Muscle of leg (tissue), 3 donors: ENCODE measurements at regions not wholly inside any gene's neighbourhood (a gene's known extent, or its start where the extent isn't known, plus 50 kb on each side); places are given as distances from the start of the nearest gene placed in this dataset.
"Not testable (repeated sequence)": the region's sequence is repeated elsewhere in the genome, so short reads cannot be mapped to it uniquely, and the experiment has no call there.

ENCODE experiments used
- DNase-seq: peaks from one replicate; pipeline ENCODE4 v3.0.0; 2013
- H3K27ac ChIP-seq: one replicate; pipeline ENCODE4 v1.5.1; 2013; ENCODE audit warnings: mild to moderate bottlenecking, low read length, control low read depth
- H3K27me3 ChIP-seq: one replicate; pipeline ENCODE4 v1.6.1; 2013; ENCODE audit warnings: low read length; ENCODE audit not compliant: control insufficient read depth, insufficient read depth
- H3K36me3 ChIP-seq: one replicate; pipeline ENCODE4 v1.6.1; 2013; ENCODE audit warnings: low read length; ENCODE audit not compliant: control insufficient read depth, insufficient read depth
- H3K4me1 ChIP-seq: one replicate; pipeline ENCODE4 v1.6.1; 2013; ENCODE audit warnings: low read length; ENCODE audit not compliant: control insufficient read depth, insufficient read depth
- H3K4me3 ChIP-seq: one replicate; pipeline ENCODE4 v1.5.1; 2013; ENCODE audit warnings: low read length, control low read depth
- H3K9me3 ChIP-seq: replicated peaks from 2 replicates; pipeline ENCODE4 v1.6.1; 2013; ENCODE audit warnings: low read depth, low read length; ENCODE audit not compliant: control insufficient read depth
- WGBS: methylation state at CpG from one replicate; pipeline ENCODE4 v1.1.5; 2013; ENCODE audit warnings: missing lambda C conversion rate; ENCODE audit not compliant: insufficient coverage; 5-methylcytosine and 5-hydroxymethylcytosine counted together

DNA sequence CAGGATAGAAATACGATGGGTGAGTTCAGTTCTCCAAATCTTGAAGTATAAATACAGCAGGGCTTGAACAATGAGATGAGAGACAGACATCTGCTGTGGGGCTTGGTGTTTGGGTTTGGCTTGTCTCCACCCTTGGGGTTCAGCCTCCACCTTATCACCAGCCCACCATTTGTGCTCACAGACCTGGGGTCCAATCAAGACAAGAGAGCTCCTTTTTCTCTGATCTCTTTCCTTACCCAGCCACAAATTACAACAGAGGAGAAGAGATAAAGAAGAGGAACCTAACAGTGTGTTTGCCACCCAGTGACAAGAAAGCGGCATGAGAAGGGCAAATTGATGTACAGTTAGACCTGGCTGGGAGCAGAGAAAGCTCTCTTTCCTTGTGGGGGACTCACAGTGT is 204.5 kb upstream of the CXCR4 start:
- 91% methylated on average over 1 of the region's 2 CpGs for WGBS
- Histone ChIP-seq H3K36me3 (no peaks in the 10 kb centered on the region), H3K27me3 (no peaks in the 10 kb centered on the region), H3K4me3 (no peak overlapping the region), H3K4me1 (peaks cover 1% of the 10 kb centered on the region), H3K27ac (no peak overlapping the region), H3K9me3 (no peaks in the 10 kb centered on the region)
- no peak for DNase-seq

DNA sequence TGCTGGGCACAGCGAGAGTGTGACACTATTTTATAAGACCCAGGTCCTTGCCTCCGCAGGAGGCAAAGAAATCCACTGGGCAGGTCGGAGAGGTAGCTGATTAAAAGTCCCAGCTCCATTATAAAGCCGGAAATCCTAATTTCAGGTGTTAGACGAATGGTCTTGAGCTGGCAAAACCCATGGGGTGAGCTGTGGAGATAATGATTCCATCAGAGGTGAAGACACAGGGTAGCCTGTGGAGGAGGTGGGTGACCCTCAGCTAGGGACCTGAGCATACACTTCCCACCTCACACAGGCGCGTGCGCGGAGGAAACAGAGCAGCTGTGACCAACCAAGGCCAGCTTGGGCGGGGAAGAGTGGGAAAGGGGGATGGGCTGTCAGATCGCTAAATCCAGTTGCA is 201.7 kb upstream of the CXCR4 start:
- no peak overlapping the region for H3K4me3 ChIP-seq
- H3K9me3 ChIP-seq, result no peaks in the 10 kb centered on the region
- no peak overlapping the region for H3K27ac ChIP-seq
- WGBS, result 88% methylated on average over 7 of the region's 11 CpGs
- no peaks in the 10 kb centered on the region for H3K36me3 ChIP-seq
- no peaks in the 10 kb centered on the region for H3K27me3 ChIP-seq
- DNase-seq, result no peak
- no peaks in the 10 kb centered on the region for H3K4me1 ChIP-seq

DNA sequence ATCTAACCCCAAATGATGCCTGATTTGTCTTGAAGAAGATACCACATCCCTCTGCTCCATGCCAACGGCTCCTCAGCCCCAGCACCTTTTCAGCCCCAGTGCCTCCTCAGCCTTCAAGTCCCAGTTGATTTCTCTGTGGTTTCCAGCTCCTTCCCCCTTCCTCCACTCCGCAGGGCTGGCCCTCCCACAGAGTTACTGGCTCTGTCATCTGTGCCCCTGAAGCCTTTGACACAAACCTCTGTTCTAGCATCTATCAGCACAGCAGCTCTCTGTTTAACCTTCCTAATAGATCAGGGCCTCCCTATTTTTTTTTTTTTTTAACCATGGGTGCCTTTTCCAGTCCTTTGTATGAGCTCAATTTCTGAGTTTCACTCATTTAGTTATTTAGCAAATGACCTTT is 201.3 kb upstream of the CXCR4 start:
- 9% methylated on average over 2 of the region's 2 CpGs for WGBS
- no peak for DNase-seq
- no peaks in the 10 kb centered on the region for H3K9me3 ChIP-seq

GRCh38 chr2:136314240-136314639 is 196.3 kb upstream of the CXCR4 start:
- no peaks in the 10 kb centered on the region for H3K36me3 ChIP-seq
- H3K4me1 ChIP-seq, result no peaks in the 10 kb centered on the region
- H3K9me3 ChIP-seq, result no peaks in the 10 kb centered on the region
- DNase-seq, result no peak
- H3K27ac ChIP-seq, result no peak overlapping the region
- H3K27me3 ChIP-seq, result no peaks in the 10 kb centered on the region
- no peak overlapping the region for H3K4me3 ChIP-seq

More for the DNA sequence above, 201.3 kb upstream of the CXCR4 start:
- no peaks in the 10 kb centered on the region for H3K36me3 ChIP-seq
- H3K27ac ChIP-seq, result no peak overlapping the region
- H3K4me3 ChIP-seq, result no peak overlapping the region
- H3K27me3 ChIP-seq, result no peaks in the 10 kb centered on the region
- H3K4me1 ChIP-seq, result no peaks in the 10 kb centered on the region

DNA sequence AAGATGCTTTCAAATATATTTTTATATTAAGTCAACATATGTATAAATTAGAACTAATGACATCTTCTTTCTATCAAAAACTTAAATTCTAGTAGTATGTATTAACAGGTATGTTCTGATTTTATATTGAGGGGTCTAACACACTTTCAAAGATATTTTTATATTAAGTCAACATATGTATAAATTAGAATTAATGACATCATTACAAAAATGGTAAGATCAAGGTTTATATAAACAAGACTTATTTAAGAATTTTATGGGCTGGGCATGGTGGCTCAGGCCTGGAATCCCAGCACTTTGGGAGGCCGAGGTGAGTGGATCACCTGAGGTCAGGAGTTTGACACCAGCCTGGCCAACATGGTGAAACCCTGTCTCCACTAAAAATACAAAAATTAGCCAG is 194.6 kb upstream of the CXCR4 start:
- H3K9me3 ChIP-seq, H3K4me1 ChIP-seq, H3K27ac ChIP-seq, H3K36me3 ChIP-seq, DNase-seq, H3K27me3 ChIP-seq, H3K4me3 ChIP-seq: not testable (repeated sequence)
- WGBS, result 100% methylated on average over 1 of the region's 1 CpG

- Histone ChIP-seq H3K27me3 (no peaks in the 10 kb centered on the region), H3K4me1 (no peaks in the 10 kb centered on the region), H3K27ac (no peak overlapping the region), H3K36me3 (no peaks in the 10 kb centered on the region), H3K4me3 (no peak overlapping the region), H3K9me3 (no peaks in the 10 kb centered on the region)
- 81% methylated on average over 7 of the region's 11 CpGs for WGBS
- DNase-seq, result no peak
These were observed 193.1 kb upstream of the CXCR4 start for GRCh38 chr2:136310797-136311603.

DNA sequence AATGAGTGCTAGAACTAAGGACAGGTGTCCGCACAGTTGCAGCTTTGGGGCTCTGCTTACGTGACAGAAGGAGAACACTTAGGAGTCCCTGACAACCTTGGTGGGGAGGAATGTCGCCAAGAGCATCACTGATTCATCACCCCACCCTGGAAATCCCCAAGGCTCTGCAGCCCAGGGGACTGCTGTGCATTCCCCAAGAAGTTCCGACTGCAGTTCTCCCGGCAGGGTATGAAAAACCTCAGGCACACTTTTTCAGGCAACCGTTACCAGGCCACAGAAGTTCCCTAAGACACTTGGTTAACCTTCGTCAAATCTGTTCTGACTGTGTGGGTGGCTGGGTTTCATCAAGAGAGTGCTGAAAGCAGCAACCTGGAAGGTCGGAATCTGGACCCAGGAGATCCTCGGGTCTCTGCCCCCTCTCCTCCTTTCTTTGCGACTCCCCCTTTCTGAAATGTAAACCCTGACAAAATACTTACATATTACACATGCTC is 192.1 kb upstream of the CXCR4 start:
- DNase-seq, result no peak
- no peaks in the 10 kb centered on the region for H3K36me3 ChIP-seq
- no peaks in the 10 kb centered on the region for H3K27me3 ChIP-seq
- H3K4me3 ChIP-seq, result no peak overlapping the region
- no CpG with 5 or more reads among the region's 10 CpGs for WGBS
- peaks cover 5% of the 10 kb centered on the region for H3K4me1 ChIP-seq
- no peak overlapping the region for H3K27ac ChIP-seq
- H3K9me3 ChIP-seq, result no peaks in the 10 kb centered on the region

GRCh38 chr2:136308611-136309010 is 190.7 kb upstream of the CXCR4 start:
- Histone ChIP-seq H3K4me3 (no peak overlapping the region), H3K9me3 (no peaks in the 10 kb centered on the region), H3K36me3 (no peaks in the 10 kb centered on the region), H3K27ac (no peak overlapping the region), H3K4me1 (peaks cover 5% of the 10 kb centered on the region), H3K27me3 (no peaks in the 10 kb centered on the region)
- WGBS, result 0% methylated on average over 1 of the region's 1 CpG
- DNase-seq, result peak; percentile 61

- H3K36me3 ChIP-seq, result no peaks in the 10 kb centered on the region
- H3K27ac ChIP-seq, result no peak overlapping the region
- no peak overlapping the region for H3K4me3 ChIP-seq
- H3K9me3 ChIP-seq, result no peaks in the 10 kb centered on the region
- WGBS, result no CpG with 5 or more reads among the region's 2 CpGs
- DNase-seq, result no peak
- peaks cover 5% of the 10 kb centered on the region for H3K4me1 ChIP-seq
- H3K27me3 ChIP-seq, result no peaks in the 10 kb centered on the region
These were observed 188.9 kb upstream of the CXCR4 start for GRCh38 chr2:136306836-136307235.

DNA sequence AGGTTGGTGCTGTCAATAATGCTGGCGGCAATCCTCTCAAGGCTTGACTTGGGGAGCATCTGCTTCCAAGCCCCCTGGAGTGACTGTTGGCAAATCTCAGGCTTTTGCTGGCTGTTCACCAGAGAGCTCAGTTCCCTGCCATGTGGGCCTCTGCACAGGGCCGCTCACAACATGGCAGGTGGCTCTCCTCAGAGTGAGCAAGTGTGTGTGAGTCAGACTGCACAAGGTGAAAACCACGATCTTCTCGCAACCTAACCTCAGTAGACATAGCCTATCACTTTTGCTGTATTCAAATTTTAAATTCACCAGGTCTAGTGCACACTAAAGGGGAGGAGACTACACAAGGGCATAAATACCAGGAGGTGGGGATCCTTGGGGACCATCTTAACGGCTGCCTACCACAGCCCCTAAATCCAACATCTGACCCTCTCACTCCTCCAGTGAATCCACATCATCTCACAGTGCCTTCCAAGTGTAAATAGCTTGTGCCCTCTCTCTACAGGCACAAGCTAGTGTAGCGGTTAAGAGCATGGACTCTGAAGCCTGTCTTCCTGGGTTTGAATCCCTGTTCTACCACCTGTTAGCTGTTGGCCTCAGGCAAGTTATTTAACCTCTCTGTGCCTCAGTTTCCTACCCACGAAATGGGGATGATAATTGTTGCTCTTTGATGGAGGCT is 187.7 kb upstream of the CXCR4 start:
- DNase-seq, result peak; percentile 23
- Histone ChIP-seq H3K9me3 (no peaks in the 10 kb centered on the region), H3K4me1 (peaks cover 5% of the 10 kb centered on the region), H3K27ac (no peak overlapping the region), H3K4me3 (no peak overlapping the region), H3K27me3 (no peaks in the 10 kb centered on the region), H3K36me3 (no peaks in the 10 kb centered on the region)
- WGBS, result 71% methylated on average over 2 of the region's 7 CpGs
